WTC11 (cell line): ENCODE measurements at regions not wholly inside any gene's neighbourhood (a gene's known extent, or its start where the extent isn't known, plus 50 kb on each side); places are given as distances from the start of the nearest gene placed in this dataset.

Source experiments
- ATAC-seq: fragments of 200-7000 bp; cut with Tn5 transposase; 2 replicates; pipeline ENCODE4 v1.10.0; 2021; ENCODE audit warnings: mild to moderate bottlenecking, moderate library complexity
- CTCF ChIA-PET: fragments of 300-600 bp; sonication (Branson Sonifier 250); formaldehyde crosslinking; loops from one replicate; lab custom pipeline; 2021; ENCODE audit warnings: antibody characterized with exemption; lab: Charles Lee
- POLR2A ChIA-PET: fragments of 350-600 bp; sonication (Branson Sonifier 250); formaldehyde crosslinking; loops from one replicate; lab custom pipeline; 2021; ENCODE audit warnings: antibody characterized with exemption; lab: Charles Lee
- DNase-seq: peaks from one replicate; pipeline ENCODE4 v3.0.0; 2021; ENCODE audit warnings: low spot score
- H3K27ac Mint-ChIP-seq: 2 replicates; pipeline ENCODE4 v1.8.0; 2021; ENCODE audit warnings: mixed read lengths
- H3K27me3 Mint-ChIP-seq: 2 replicates; pipeline ENCODE4 v1.8.0; 2021; ENCODE audit warnings: low read depth, mild to moderate bottlenecking, moderate library complexity, mixed read lengths
- H3K36me3 Mint-ChIP-seq: 2 replicates; pipeline ENCODE4 v1.8.0; 2021; ENCODE audit warnings: mixed read lengths
- H3K4me1 Mint-ChIP-seq: 2 replicates; pipeline ENCODE4 v1.8.0; 2022; ENCODE audit warnings: mixed read lengths
- H3K4me3 Mint-ChIP-seq: 2 replicates; pipeline ENCODE4 v1.8.0; 2021; ENCODE audit warnings: mild to moderate bottlenecking, moderate library complexity, mixed read lengths
- H3K9me3 Mint-ChIP-seq: 2 replicates; pipeline ENCODE4 v1.8.0; 2021; ENCODE audit warnings: mixed read lengths
- AR ChIP-seq: fragments of 250-450 bp; sonication (Bioruptor Pico); IDR thresholded peaks from 2 replicates; pipeline ENCODE4 v1.9.0; 2021; ENCODE audit warnings: mild to moderate bottlenecking
- E2F1 ChIP-seq: sonication (generic); formaldehyde crosslinking; IDR thresholded peaks from 2 replicates; pipeline ENCODE4 v1.8.0; 2022; ENCODE audit warnings: mild to moderate bottlenecking, missing genetic modification reagents
- E2F4 ChIP-seq: sonication (generic); formaldehyde crosslinking; IDR thresholded peaks from 2 replicates; pipeline ENCODE4 v1.8.1; 2022; ENCODE audit warnings: low read depth, mild to moderate bottlenecking, moderate library complexity, missing genetic modification reagents, borderline replicate concordance
- KAT7 ChIP-seq: sonication (generic); formaldehyde crosslinking; IDR thresholded peaks from 2 replicates; pipeline ENCODE4 v1.8.1; 2023; ENCODE audit warnings: missing genetic modification reagents, mild to moderate bottlenecking, borderline replicate concordance
- NFATC4 ChIP-seq: fragments of 250-450 bp; sonication (Bioruptor Pico); IDR thresholded peaks from 2 replicates; pipeline ENCODE4 v1.9.0; 2021; ENCODE audit warnings: mild to moderate bottlenecking
- STAT6 ChIP-seq: sonication (generic); formaldehyde crosslinking; conservative IDR thresholded peaks from 2 replicates; pipeline ENCODE4 v1.8.1; 2023; ENCODE audit warnings: mild to moderate bottlenecking, low read depth, missing genetic modification reagents, moderate library complexity
- ZNF532 ChIP-seq: fragments of 250-450 bp; sonication (Bioruptor Pico); IDR thresholded peaks from 2 replicates; pipeline ENCODE4 v1.9.0; 2021; ENCODE audit warnings: mild to moderate bottlenecking, borderline replicate concordance

- TF ChIP-seq E2F1 (CRISPR knock-in tag), result no peak
- TF ChIP-seq NFATC4 (CRISPR knock-in tag), result no peak
- no peak for TF ChIP-seq KAT7 (CRISPR knock-in tag)
- no peak for TF ChIP-seq AR (CRISPR knock-in tag)
Observed at GRCh38 chr19:34306824-34307223, 52.5 kb downstream of the GARRE1 start (continued).

- no peak for TF ChIP-seq STAT6 (CRISPR knock-in tag)
- TF ChIP-seq ZNF532, result no peak
- no peak for TF ChIP-seq E2F4 (CRISPR knock-in tag)
- no peak for TF ChIP-seq E2F1 (CRISPR knock-in tag)
- Mint-ChIP-seq H3K9me3 (no peaks in the 10 kb centered on the region), H3K27ac (peak overlapping the region; percentile 55), H3K4me1 (peaks cover 18% of the 10 kb centered on the region), H3K4me3 (no peak overlapping the region), H3K36me3 (peaks cover 4% of the 10 kb centered on the region; the same call in 1 of the 2 replicates), H3K27me3 (no peaks in the 10 kb centered on the region)
- POLR2A ChIA-PET, result interaction anchor here (0.6 kb wide), 1 partner anchor 25 kb away, joined by 6 read pairs; no protein-coding TSS in a partner anchor
- ATAC-seq (no peak), DNase-seq (no peak)
- CTCF ChIA-PET, result no interaction called here
Observed at GRCh38 chr19:34308381-34309367, 54.3 kb downstream of the GARRE1 start.
